T-helper 1 cell treated with Interleukin-12 subunit alpha and Interleukin-12 subunit beta and Interleukin-4 antibody, amounts not matched to agents 30 μg/mL and 1 μg/mL, for 36 hours (primary cell): ENCODE measurements at regions not wholly inside any gene's neighbourhood (a gene's known extent, or its start where the extent isn't known, plus 50 kb on each side); places are given as distances from the start of the nearest gene placed in this dataset.

Experiments used
- H3K27ac Mint-ChIP-seq: one replicate; pipeline ENCODE4 v1.8.0; 2021; ENCODE audit warnings: mild to moderate bottlenecking, mixed read lengths
- H3K27me3 Mint-ChIP-seq: one replicate; pipeline ENCODE4 v1.8.0; 2021; ENCODE audit warnings: low read depth, mixed read lengths
- H3K36me3 Mint-ChIP-seq: one replicate; pipeline ENCODE4 v1.8.0; 2021; ENCODE audit warnings: low read depth, mixed read lengths
- H3K4me1 Mint-ChIP-seq: one replicate; pipeline ENCODE4 v1.8.0; 2021; ENCODE audit warnings: low read depth, mixed read lengths
- H3K4me3 Mint-ChIP-seq: one replicate; pipeline ENCODE4 v1.8.0; 2021; ENCODE audit warnings: mild to moderate bottlenecking, moderate library complexity, mixed read lengths
- H3K9me3 Mint-ChIP-seq: one replicate; pipeline ENCODE4 v1.8.0; 2021; ENCODE audit warnings: mixed read lengths

DNA sequence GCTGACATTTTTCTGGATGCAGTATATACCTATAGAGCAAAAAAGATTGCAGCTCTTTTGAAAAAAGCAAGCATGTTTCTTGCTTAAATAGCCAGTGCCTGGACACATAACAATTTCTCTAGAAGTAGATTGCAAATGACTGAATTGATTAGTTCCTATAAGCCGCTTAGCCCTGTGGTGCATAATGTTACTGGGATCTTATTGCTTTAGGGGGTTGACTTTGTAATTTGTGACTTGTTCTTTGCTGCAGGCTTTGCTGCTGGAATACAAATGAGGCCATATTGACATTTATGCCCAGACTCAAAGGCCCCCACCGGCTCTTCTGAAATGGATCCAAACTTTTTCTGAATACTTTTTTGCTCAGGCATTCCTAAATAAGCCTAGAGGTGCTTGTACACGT, 182.6 kb downstream of the SH3BP4 start:
- Mint-ChIP-seq H3K9me3 (no peaks in the 10 kb centered on the region), H3K4me3 (no peak overlapping the region), H3K4me1 (no peaks in the 10 kb centered on the region), H3K27me3 (peaks cover 12% of the 10 kb centered on the region), H3K27ac (no peak overlapping the region), H3K36me3 (no peaks in the 10 kb centered on the region)

GRCh38 chr2:235135195-235135965, 183.6 kb downstream of the SH3BP4 start:
- no peaks in the 10 kb centered on the region for H3K4me1 Mint-ChIP-seq
- H3K36me3 Mint-ChIP-seq = no peaks in the 10 kb centered on the region
- H3K27ac Mint-ChIP-seq = no peak overlapping the region
- H3K4me3 Mint-ChIP-seq = no peak overlapping the region
- no peaks in the 10 kb centered on the region for H3K9me3 Mint-ChIP-seq
- H3K27me3 Mint-ChIP-seq = peaks cover 12% of the 10 kb centered on the region

DNA sequence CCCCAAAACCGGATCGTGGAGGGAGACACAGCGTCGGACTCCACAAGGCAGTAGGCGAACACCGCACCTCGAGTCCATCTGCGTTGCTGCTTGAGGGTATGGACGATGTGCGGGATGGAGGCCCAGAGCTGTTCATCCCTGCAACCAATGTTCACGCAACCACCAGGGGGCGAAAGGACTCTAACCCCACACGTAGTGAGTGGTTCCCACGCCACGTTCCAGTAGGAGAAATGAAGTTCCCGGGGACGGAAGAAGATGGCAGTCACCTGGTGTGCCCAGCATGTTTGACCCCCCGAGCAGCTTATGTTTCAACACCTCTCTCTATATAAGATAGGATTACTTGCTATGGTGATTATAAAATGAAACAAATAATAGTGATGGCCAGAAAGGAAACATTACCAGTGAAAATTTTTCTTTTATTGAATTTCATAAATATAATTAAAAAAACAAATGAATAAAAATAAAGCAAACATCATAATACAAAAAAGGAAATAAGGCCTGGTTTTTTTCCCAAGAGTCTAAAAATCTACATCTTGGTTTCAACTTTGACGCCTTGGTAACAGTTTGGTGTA, 184.3 kb downstream of the SH3BP4 start:
- no peak overlapping the region for H3K27ac Mint-ChIP-seq
- H3K27me3 Mint-ChIP-seq = peaks cover 12% of the 10 kb centered on the region
- H3K36me3 Mint-ChIP-seq = no peaks in the 10 kb centered on the region
- H3K4me1 Mint-ChIP-seq = no peaks in the 10 kb centered on the region
- H3K4me3 Mint-ChIP-seq = no peak overlapping the region
- no peaks in the 10 kb centered on the region for H3K9me3 Mint-ChIP-seq

GRCh38 chr2:235138339-235138738, 186.5 kb downstream of the SH3BP4 start:
- Mint-ChIP-seq H3K4me1 (no peaks in the 10 kb centered on the region), H3K27me3 (peaks cover 8% of the 10 kb centered on the region), H3K9me3 (no peaks in the 10 kb centered on the region), H3K36me3 (no peaks in the 10 kb centered on the region), H3K4me3 (no peak overlapping the region), H3K27ac (no peak overlapping the region)

DNA sequence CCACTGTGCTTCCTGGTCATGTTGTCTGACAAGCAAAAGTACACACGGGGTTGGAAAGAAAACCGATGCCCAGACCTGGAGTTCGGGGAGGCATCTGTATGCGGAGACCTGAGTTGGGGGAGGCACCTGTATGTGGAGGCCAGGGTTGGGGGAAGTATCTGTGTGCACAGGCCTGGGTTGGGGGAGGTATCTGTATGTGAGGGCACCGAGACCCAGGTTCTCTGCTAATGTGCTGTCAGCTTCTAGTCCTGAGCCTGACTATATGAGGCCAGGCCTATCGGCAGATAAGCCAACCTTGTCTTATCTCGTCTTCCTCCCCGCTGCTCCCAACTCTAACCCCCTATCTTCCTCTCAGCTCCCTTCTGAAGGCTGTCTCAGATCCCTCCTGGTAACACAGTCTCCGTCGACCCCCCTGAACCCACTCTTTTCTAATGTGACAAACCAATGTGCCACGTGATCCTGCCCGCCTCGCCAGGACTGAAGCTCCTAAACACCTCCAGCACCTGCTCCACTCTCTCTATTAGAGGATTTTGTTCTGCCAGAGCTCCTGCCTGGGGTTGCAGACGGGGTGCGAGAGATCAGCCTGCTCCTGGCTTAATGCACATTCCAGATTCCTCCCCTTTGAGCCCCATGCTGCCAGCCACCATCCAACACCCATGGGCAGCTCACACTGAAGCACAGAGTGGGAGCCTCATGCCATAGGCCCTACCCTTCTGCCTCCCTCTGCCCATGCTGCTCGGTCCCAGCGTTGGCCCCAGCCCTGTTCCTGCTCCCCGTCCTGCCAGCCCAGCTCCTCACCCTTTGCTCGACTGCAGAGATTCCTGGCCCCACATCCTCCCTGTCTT, 188.4 kb downstream of the SH3BP4 start:
- peaks cover 6% of the 10 kb centered on the region for H3K27me3 Mint-ChIP-seq
- H3K9me3 Mint-ChIP-seq = no peaks in the 10 kb centered on the region
- H3K4me3 Mint-ChIP-seq = no peak overlapping the region
- no peaks in the 10 kb centered on the region for H3K36me3 Mint-ChIP-seq
- no peaks in the 10 kb centered on the region for H3K4me1 Mint-ChIP-seq
- no peak overlapping the region for H3K27ac Mint-ChIP-seq

GRCh38 chr2:235140801-235141081, 188.9 kb downstream of the SH3BP4 start:
- Mint-ChIP-seq H3K4me1 (no peaks in the 10 kb centered on the region), H3K9me3 (no peaks in the 10 kb centered on the region), H3K27ac (no peak overlapping the region), H3K4me3 (no peak overlapping the region), H3K36me3 (no peaks in the 10 kb centered on the region), H3K27me3 (peaks cover 4% of the 10 kb centered on the region)

GRCh38 chr2:235141411-235142128, 189.8 kb downstream of the SH3BP4 start:
- Mint-ChIP-seq H3K9me3 (no peaks in the 10 kb centered on the region), H3K27ac (no peak overlapping the region), H3K36me3 (no peaks in the 10 kb centered on the region), H3K4me3 (no peak overlapping the region), H3K27me3 (no peaks in the 10 kb centered on the region), H3K4me1 (no peaks in the 10 kb centered on the region)

GRCh38 chr2:235142601-235143000, 190.8 kb downstream of the SH3BP4 start:
- no peak overlapping the region for H3K4me3 Mint-ChIP-seq
- H3K4me1 Mint-ChIP-seq = no peaks in the 10 kb centered on the region
- H3K27me3 Mint-ChIP-seq = no peaks in the 10 kb centered on the region
- no peak overlapping the region for H3K27ac Mint-ChIP-seq
- H3K9me3 Mint-ChIP-seq = no peaks in the 10 kb centered on the region
- no peaks in the 10 kb centered on the region for H3K36me3 Mint-ChIP-seq

DNA sequence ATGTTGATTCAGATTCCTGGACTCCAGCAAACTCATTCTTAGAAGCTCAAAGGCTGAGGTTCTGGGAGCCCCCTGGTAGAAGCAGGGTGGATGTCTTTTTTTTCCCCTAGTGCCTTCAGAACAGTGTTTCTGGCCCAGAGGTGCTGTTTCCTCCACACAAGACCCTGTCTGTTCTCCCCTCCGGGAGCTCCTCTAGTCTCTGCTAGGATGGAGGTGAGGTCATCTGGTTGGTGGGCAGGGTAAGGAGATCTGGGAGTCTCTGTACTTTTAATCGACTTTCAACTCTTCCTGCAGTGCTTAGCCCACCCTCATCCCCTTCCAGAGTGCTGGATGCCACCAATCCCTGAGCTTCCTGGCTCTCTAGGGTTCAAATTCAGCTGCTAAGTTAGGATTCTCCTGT, 192.0 kb downstream of the SH3BP4 start:
- Mint-ChIP-seq H3K36me3 (no peaks in the 10 kb centered on the region), H3K4me3 (no peak overlapping the region), H3K27me3 (no peaks in the 10 kb centered on the region), H3K4me1 (no peaks in the 10 kb centered on the region), H3K27ac (no peak overlapping the region), H3K9me3 (no peaks in the 10 kb centered on the region)

DNA sequence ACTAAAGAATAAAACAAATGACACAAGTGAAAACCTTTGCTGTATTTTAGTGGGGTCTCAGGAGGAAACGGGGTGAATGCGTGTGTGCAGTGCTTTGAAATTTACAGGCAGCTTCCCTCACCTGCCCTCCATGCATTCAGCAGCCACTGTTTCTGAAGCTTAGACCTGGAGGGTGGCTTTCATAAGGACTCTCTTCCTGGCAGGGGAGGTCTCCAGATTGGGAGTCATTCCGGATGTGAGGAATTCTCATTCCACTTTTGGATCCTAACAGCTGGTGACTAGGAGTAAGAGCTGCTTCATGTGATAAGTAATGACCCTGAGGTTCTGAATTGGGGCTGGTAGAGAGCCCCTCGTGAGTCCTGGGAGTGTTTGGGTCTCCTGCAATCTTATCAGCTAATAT, 192.5 kb downstream of the SH3BP4 start:
- H3K27ac Mint-ChIP-seq = no peak overlapping the region
- H3K27me3 Mint-ChIP-seq = no peaks in the 10 kb centered on the region
- H3K4me3 Mint-ChIP-seq = no peak overlapping the region
- no peaks in the 10 kb centered on the region for H3K36me3 Mint-ChIP-seq
- H3K4me1 Mint-ChIP-seq = no peaks in the 10 kb centered on the region
- H3K9me3 Mint-ChIP-seq = no peaks in the 10 kb centered on the region

DNA sequence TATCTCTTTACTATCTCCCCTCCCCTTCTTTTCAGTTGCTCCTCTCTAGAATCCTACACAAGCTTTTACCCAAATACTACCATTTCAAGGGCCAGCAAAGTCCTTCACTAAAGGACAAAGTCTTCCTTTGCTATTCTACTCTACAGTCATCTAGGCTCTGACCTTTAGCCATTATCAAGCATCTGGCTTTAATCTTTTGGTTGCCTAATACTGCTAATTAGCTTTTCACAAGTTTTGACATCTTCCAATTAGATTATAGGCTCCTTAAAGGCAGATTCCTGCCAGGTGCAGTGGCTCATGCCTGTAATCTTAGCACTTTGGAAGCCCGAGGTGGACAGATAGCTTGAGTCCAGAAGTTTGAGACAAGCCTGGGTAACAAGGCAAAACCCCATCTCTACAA, 194.4 kb downstream of the SH3BP4 start:
- H3K4me3 Mint-ChIP-seq = no peak overlapping the region
- no peaks in the 10 kb centered on the region for H3K27me3 Mint-ChIP-seq
- H3K36me3 Mint-ChIP-seq = no peaks in the 10 kb centered on the region
- no peaks in the 10 kb centered on the region for H3K9me3 Mint-ChIP-seq
- no peaks in the 10 kb centered on the region for H3K4me1 Mint-ChIP-seq
- H3K27ac Mint-ChIP-seq = no peak overlapping the region

DNA sequence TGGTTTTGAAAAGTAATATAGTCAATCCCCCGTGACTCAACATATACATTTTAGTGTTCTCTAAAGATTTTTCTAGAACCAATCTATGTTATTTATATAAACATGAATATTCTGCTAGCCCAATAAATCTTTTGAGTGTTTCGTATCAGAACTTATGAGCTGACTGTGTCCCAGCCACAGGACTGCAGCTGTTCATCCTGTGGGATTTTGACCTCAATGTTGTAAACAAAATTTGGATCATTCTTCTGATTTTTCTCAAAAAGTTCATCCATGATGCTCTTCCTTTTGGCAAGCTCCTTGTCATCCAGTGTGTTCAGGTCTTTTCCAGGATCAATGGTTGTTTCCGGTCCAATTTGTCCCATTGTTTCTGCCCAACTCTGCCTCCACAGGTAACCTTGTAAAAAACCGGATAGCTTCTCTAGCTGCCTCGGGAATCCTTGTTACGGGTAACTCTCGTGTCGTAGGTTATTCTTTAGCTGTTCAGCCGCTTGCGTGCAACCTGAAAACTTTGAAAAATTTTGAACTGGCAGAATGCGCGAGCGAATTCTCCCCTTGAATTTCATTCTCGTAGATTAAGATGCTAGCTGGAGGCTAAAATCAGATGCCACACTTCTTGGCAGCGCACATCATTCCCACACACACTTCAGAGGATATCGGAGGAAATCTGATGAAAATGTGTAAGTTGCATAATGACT, 195.2 kb downstream of the SH3BP4 start:
- H3K36me3 Mint-ChIP-seq = no peaks in the 10 kb centered on the region
- H3K4me1 Mint-ChIP-seq = no peaks in the 10 kb centered on the region
- H3K4me3 Mint-ChIP-seq = no peak overlapping the region

DNA sequence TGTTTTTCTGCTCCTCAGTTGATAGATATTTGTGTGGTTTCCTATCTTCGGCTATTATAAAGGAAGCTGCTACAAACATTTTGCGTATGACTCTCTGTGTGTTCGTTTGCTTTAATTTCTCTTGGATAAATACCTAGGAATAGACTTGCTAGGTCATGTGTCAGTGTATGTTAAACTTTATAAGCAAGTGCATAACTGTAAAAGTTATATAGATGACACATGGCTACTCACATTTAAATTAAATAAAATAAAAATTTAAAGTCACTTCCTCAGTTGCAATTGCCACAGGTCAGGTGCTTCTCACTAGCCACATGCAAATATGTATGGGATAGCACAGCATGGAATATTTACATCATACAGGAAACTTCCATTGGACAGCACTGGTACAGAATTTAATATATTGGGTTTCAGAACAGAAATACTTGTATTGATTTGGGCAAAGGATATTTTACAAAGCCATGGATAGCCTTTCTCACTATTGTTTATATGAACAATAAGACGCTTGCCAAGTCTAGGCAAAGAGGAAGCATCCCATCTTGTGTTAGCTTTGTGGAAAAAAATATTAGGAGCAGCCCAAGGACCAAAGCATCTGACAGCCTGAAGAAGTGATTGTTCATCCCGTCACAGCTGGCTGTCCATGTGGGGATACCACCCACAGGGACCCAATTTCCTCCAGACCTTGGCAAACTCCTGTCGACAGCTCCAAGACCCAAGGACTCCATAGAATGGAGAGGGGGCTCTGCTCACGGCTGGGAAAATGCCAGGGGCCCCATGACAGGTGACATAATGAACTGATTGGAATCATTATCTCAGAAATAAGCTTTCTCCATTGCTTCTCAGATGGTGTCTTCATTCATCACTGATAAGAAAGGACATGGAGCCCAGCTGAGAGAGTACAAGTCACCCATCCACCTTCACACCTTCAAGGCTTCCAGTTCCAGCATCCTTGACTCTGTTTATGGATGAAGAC, 196.7 kb downstream of the SH3BP4 start:
- Mint-ChIP-seq H3K27ac (no peak overlapping the region), H3K36me3 (no peaks in the 10 kb centered on the region), H3K9me3 (no peaks in the 10 kb centered on the region), H3K27me3 (no peaks in the 10 kb centered on the region), H3K4me1 (no peaks in the 10 kb centered on the region), H3K4me3 (no peak overlapping the region)

More for the DNA sequence above, 195.2 kb downstream of the SH3BP4 start:
- Mint-ChIP-seq H3K9me3 (no peaks in the 10 kb centered on the region), H3K27ac (no peak overlapping the region), H3K27me3 (no peaks in the 10 kb centered on the region)
